ENCODE measurements at regions not wholly inside any gene's neighbourhood (a gene's known extent, or its start where the extent isn't known, plus 50 kb on each side); places are given as distances from the start of the nearest gene placed in this dataset.

GRCh38 chr1:55669293-55669692, 454.1 kb upstream of the USP24 start:
- no peak for TF ChIP-seq GABPA (IDR thresholded peaks at IDR 0.05; ENCODE audit: low read depth)
- TF ChIP-seq RFX5 (IDR thresholded peaks at IDR 0.05; ENCODE audit: low read depth, low read length): no peak
